ENCODE measurements at regions not wholly inside any gene's neighbourhood (a gene's known extent, or its start where the extent isn't known, plus 50 kb on each side); places are given as distances from the start of the nearest gene placed in this dataset.

- Histone ChIP-seq H3K79me1 (ENCODE audit: insufficient read depth, low read depth, low read length, poor library complexity, severe bottlenecking) (no peaks in the 10 kb centered on the region), H3K23ac (ENCODE audit: insufficient read length, low read depth, low read length) (no peak overlapping the region), H2BK120ac (ENCODE audit: low read depth, low read length, poor library complexity, severe bottlenecking) (no peak overlapping the region), H2BK5ac (ENCODE audit: insufficient read length, low read length) (no peak overlapping the region), H3K9ac (ENCODE audit: extremely low read depth, insufficient read length, low read length) (no peak overlapping the region), H3K18ac (ENCODE audit: insufficient read length, low read depth, low read length) (no peak overlapping the region), H3K23me2 (ENCODE audit: insufficient read length, low read depth, low read length, poor library complexity, severe bottlenecking) (no peaks in the 10 kb centered on the region), H3K79me2 (ENCODE audit: insufficient read depth, low read length) (no peaks in the 10 kb centered on the region), H3K4me1 (ENCODE audit: insufficient read depth, low read length) (peaks cover 3% of the 10 kb centered on the region; the same call in 1 of the 2 replicates), H3K4me2 (ENCODE audit: insufficient read depth, insufficient read length, low read length) (no peak overlapping the region), H4K20me1 (ENCODE audit: control insufficient read depth, insufficient read depth, insufficient read length) (no peaks in the 10 kb centered on the region), H3K9me3 (ENCODE audit: control insufficient read depth, low read depth, low read length) (no peaks in the 10 kb centered on the region), H3K4ac (ENCODE audit: low read depth, low read length) (no peak overlapping the region), H2BK20ac (ENCODE audit: low read depth, low read length, poor library complexity, severe bottlenecking) (no peak overlapping the region), H4K91ac (ENCODE audit: insufficient read length, low read depth, low read length) (no peak overlapping the region), H3K27me3 (ENCODE audit: insufficient read depth, low read length) (no peaks in the 10 kb centered on the region), H3K27ac (ENCODE audit: insufficient read length, low read depth, low read length) (no peak overlapping the region), H3T11ph (ENCODE audit: low read length) (no peak overlapping the region), H3K14ac (ENCODE audit: insufficient read depth, low read length) (no peak overlapping the region), H2AFZ (ENCODE audit: low read length) (no peak overlapping the region), H2BK12ac (ENCODE audit: insufficient read length, low read depth, low read length) (no peak overlapping the region), H4K5ac (ENCODE audit: insufficient read length, low read depth, low read length) (no peak overlapping the region), H3K56ac (ENCODE audit: insufficient read length, low read depth, low read length) (no peak overlapping the region), H2BK15ac (ENCODE audit: low read depth, low read length) (no peak overlapping the region), H2AK5ac (ENCODE audit: insufficient read length, low read length) (no peak overlapping the region), H4K8ac (replicated peaks; ENCODE audit: insufficient read length, low read depth, low read length) (no peak overlapping the region)
- DNase-seq: no peak
- TF ChIP-seq CTCF (conservative IDR thresholded peaks at IDR 0.05): no peak
- no peak overlapping the region for H3K4me3 Mint-ChIP-seq
- H3K27ac Mint-ChIP-seq: no peak overlapping the region
- WGBS (ENCODE audit: extremely low coverage, insufficient read length, low lambda C conversion rate): no CpG with 5 or more reads among the region's 9 CpGs
- H3K9me3 Mint-ChIP-seq: no peaks in the 10 kb centered on the region
- no peaks in the 10 kb centered on the region for H3K27me3 Mint-ChIP-seq (ENCODE audit: low read depth)
- no peaks in the 10 kb centered on the region; a peak in 1 of 7 replicates for H3K36me3 Mint-ChIP-seq (ENCODE audit: insufficient read depth in 1 of 3, low read depth in 3 of 3)
- peaks cover 25 to 26% of the 10 kb centered on the region in 2 experiments for H3K4me1 Mint-ChIP-seq
Measured at GRCh38 chr2:16047701-16048100, 107.4 kb downstream of the MYCN start.

Measured in H9 (cell line).